HCT116 (cell line): ENCODE measurements at regions not wholly inside any gene's neighbourhood (a gene's known extent, or its start where the extent isn't known, plus 50 kb on each side); places are given as distances from the start of the nearest gene placed in this dataset.

Source experiments
- ATAC-seq: fragments of 200-7000 bp; cut with Tn5 transposase; 2 replicates; pipeline ENCODE4 v1.9.1; 2020; ENCODE audit warnings: mild to moderate bottlenecking, moderate library complexity
- BruUV-seq: library from RNA; stranded (reverse); fragments of 400-500 nt; replicated peaks from 2 replicates; lab custom pipeline; 2021; lab: Mats Ljungman, UMichigan
- CTCF ChIA-PET: fragments of 300-600 bp; sonication (Branson Sonifier 250); formaldehyde crosslinking; loops from one replicate; lab custom pipeline; 2021; ENCODE audit warnings: antibody characterized with exemption; lab: Charles Lee
- POLR2A ChIA-PET: fragments of 300-600, 350-600 bp; sonication (Branson Sonifier 250); formaldehyde crosslinking; loops from one replicate; lab custom pipeline; 2021; ENCODE audit warnings: antibody characterized with exemption; lab: Charles Lee
- RAD21 ChIA-PET, 2 experiments: fragments of 300-600 bp; sonication (Branson Sonifier 250); formaldehyde crosslinking; loops; one replicate each; lab custom pipeline; 2023; ENCODE audit warnings: low total read pairs in 2 of 2; ENCODE audit not compliant: uncharacterized antibody in 2 of 2, unreplicated experiment in 2 of 2, low non-redundant PET in 1 of 2; lab: Charles Lee
- DNase-seq: peaks from one replicate; pipeline ENCODE4 v3.0.0-alpha.2; 2010; ENCODE audit warnings: low read depth, low spot score
- H2AFZ ChIP-seq: fragments of 200-600 bp; shearing (Covaris generic), sonication (generic); 2 replicates; pipeline ENCODE4 v1.6.1; 2017; ENCODE audit warnings: low read depth, mixed run types, mixed read lengths, antibody characterized with exemption, low read length; ENCODE audit not compliant: poor library complexity, severe bottlenecking
- H3K27ac ChIP-seq: 2 replicates; pipeline ENCODE4 v1.5.1; 2012; ENCODE audit warnings: low read depth, low read length
- H3K27me3 ChIP-seq: fragments of 200-600 bp; sonication (generic); 2 replicates; pipeline ENCODE4 v1.6.1; 2016; ENCODE audit warnings: mixed run types, low read length, mixed read lengths; ENCODE audit not compliant: insufficient read depth
- H3K36me3 ChIP-seq, 2 experiments: fragments of 200-500 bp in 1 of 2; fragments of 200-600 bp in 1 of 2; sonication (Bioruptor generic) in 1 of 2; sonication (generic) in 1 of 2; 2 replicates each; pipeline versions ENCODE4 v1.5.1 to v1.6.1; 2014 to 2016; ENCODE audit warnings: low read length in 2 of 2, inconsistent platforms in 1 of 2, mixed read lengths in 1 of 2, mixed run types in 1 of 2; ENCODE audit not compliant: insufficient read depth in 2 of 2, control insufficient read depth in 1 of 2
- H3K4me1 ChIP-seq, 2 experiments: fragments of 200-600 bp in 1 of 2; sonication (generic) in 1 of 2; 2 replicates each; pipeline versions ENCODE4 v1.5.1 to v1.6.1; 2012 to 2017; ENCODE audit warnings: low read length in 2 of 2, inconsistent platforms in 1 of 2, mild to moderate bottlenecking in 1 of 2, mixed read lengths in 1 of 2, mixed run types in 1 of 2, moderate library complexity in 1 of 2; ENCODE audit not compliant: insufficient read depth in 2 of 2, control insufficient read depth in 1 of 2
- H3K4me2 ChIP-seq: fragments of 200-600 bp; sonication (generic); 2 replicates; pipeline ENCODE4 v1.6.1; 2017; ENCODE audit warnings: mixed run types, low read length, mixed read lengths
- H3K4me3 ChIP-seq, 2 experiments: fragments of 200-600 bp in 1 of 2; sonication (generic) in 1 of 2; replicated peaks in 1 of 2; 2 replicates each; pipeline ENCODE4 v1.5.1; 2011 to 2016; ENCODE audit warnings: low read length in 2 of 2, control low read depth in 1 of 2, low read depth in 1 of 2, mild to moderate bottlenecking in 1 of 2, mixed read lengths in 1 of 2, mixed run types in 1 of 2
- H3K79me2 ChIP-seq: fragments of 200-600 bp; sonication (generic); 2 replicates; pipeline ENCODE4 v1.6.1; 2017; ENCODE audit warnings: mild to moderate bottlenecking, mixed run types, low read length, moderate library complexity, mixed read lengths; ENCODE audit not compliant: insufficient read depth
- H3K9ac ChIP-seq: fragments of 200-600 bp; sonication (generic); 2 replicates; pipeline ENCODE4 v1.6.1; 2016; ENCODE audit warnings: low read length, mixed read lengths
- H3K9me2 ChIP-seq: fragments of 200-600 bp; sonication (generic), shearing (Covaris generic); 2 replicates; pipeline ENCODE4 v1.6.1; 2017; ENCODE audit warnings: mixed run types, mild to moderate bottlenecking, moderate library complexity; ENCODE audit not compliant: insufficient read depth
- H3K9me3 ChIP-seq, 2 experiments: fragments of 200-500 bp in 1 of 2; fragments of 200-600 bp in 1 of 2; sonication (Bioruptor generic) in 1 of 2; sonication (generic) in 1 of 2; 2 replicates each; pipeline ENCODE4 v1.6.1; 2014 to 2017; ENCODE audit warnings: low read length in 2 of 2, mixed read lengths in 2 of 2, inconsistent platforms in 1 of 2, low read depth in 1 of 2, mild to moderate bottlenecking in 1 of 2, mixed run types in 1 of 2, moderate library complexity in 1 of 2; ENCODE audit not compliant: control insufficient read depth in 1 of 2, insufficient read depth in 1 of 2
- H4K20me1 ChIP-seq: fragments of 200-600 bp; sonication (generic), shearing (Covaris generic); 2 replicates; pipeline ENCODE4 v1.6.1; 2017; ENCODE audit warnings: mixed run types, mild to moderate bottlenecking, moderate library complexity; ENCODE audit not compliant: insufficient read depth
- CBX3 ChIP-seq: IDR thresholded peaks from 2 replicates; pipeline ENCODE4 v1.6.1; 2012; ENCODE audit warnings: low read depth
- CEBPB ChIP-seq: IDR thresholded peaks from 2 replicates; pipeline ENCODE4 v1.6.1; 2012; ENCODE audit warnings: low read depth
- EGR1 ChIP-seq: IDR thresholded peaks from 2 replicates; pipeline ENCODE4 v1.6.1; 2012; ENCODE audit warnings: low read depth
- ELF1 ChIP-seq: IDR thresholded peaks from 2 replicates; pipeline ENCODE4 v1.6.1; 2012; ENCODE audit warnings: low read depth, borderline replicate concordance
- EZH2 ChIP-seq: fragments of 200-600 bp; sonication (generic); IDR thresholded peaks from 2 replicates; pipeline ENCODE4 v1.6.1; 2017; ENCODE audit warnings: antibody characterized with exemption, mixed run types
- EZH2phosphoT487 ChIP-seq: fragments of 200-600 bp; IDR thresholded peaks from 2 replicates; pipeline ENCODE4 v1.6.1; 2018; ENCODE audit warnings: antibody characterized with exemption, borderline replicate concordance
- FOSL1 ChIP-seq: IDR thresholded peaks from 2 replicates; pipeline ENCODE4 v1.6.1; 2012; ENCODE audit warnings: low read depth
- POLR2A ChIP-seq: IDR thresholded peaks from 2 replicates; pipeline ENCODE4 v1.7.0; 2011; ENCODE audit warnings: borderline replicate concordance; ENCODE audit not compliant: insufficient read depth, insufficient read length; ENCODE audit errors: extremely low read depth
- POLR2AphosphoS5 ChIP-seq: IDR thresholded peaks from 2 replicates; pipeline ENCODE4 v1.6.1; 2011; ENCODE audit warnings: mild to moderate bottlenecking, low read depth, low read length, moderate library complexity
- SIN3A ChIP-seq: IDR thresholded peaks from 2 replicates; pipeline ENCODE4 v1.6.1; 2012; ENCODE audit warnings: low read depth
- TCF7L2 ChIP-seq: IDR thresholded peaks from 2 replicates; pipeline ENCODE4 v1.7.0; 2011; ENCODE audit warnings: borderline replicate concordance, inconsistent platforms; ENCODE audit not compliant: insufficient read depth, insufficient read length; ENCODE audit errors: extremely low read depth
- YY1 ChIP-seq: IDR thresholded peaks from 2 replicates; pipeline ENCODE4 v1.6.1; 2011; ENCODE audit warnings: low read length, low read depth, moderate library complexity, mild to moderate bottlenecking; ENCODE audit not compliant: insufficient replicate concordance; ENCODE audit errors: extremely low read depth
- ZFX ChIP-seq: fragments of 450-650 bp; IDR thresholded peaks from 2 replicates; pipeline ENCODE4 v1.6.1; 2017
- ZNF274 ChIP-seq: fragments of 200-500 bp; sonication (Bioruptor generic); IDR thresholded peaks from 2 replicates; pipeline ENCODE4 v1.6.1; 2014; ENCODE audit warnings: mild to moderate bottlenecking, low read depth, low read length, inconsistent platforms
- intact Hi-C: fragments of 100-400 bp; cut with micrococcal nuclease; formaldehyde crosslinking; loops from 2 replicates; pipeline ENCODE4 v1.10.0; 2022
- TF ChIP-seq, protein P1 (sequence below): IDR thresholded peaks from 2 replicates; pipeline ENCODE4 v1.6.1; 2011; ENCODE audit warnings: mild to moderate bottlenecking, low read length, moderate library complexity; ENCODE audit not compliant: insufficient replicate concordance; ENCODE audit errors: extremely low read depth
- TF ChIP-seq, protein P2 (sequence below): IDR thresholded peaks from 2 replicates; pipeline ENCODE4 v1.6.1; 2012
- TF ChIP-seq, protein P3 (sequence below): IDR thresholded peaks from 2 replicates; pipeline ENCODE4 v1.6.1; 2012; ENCODE audit warnings: low read depth

DNA sequence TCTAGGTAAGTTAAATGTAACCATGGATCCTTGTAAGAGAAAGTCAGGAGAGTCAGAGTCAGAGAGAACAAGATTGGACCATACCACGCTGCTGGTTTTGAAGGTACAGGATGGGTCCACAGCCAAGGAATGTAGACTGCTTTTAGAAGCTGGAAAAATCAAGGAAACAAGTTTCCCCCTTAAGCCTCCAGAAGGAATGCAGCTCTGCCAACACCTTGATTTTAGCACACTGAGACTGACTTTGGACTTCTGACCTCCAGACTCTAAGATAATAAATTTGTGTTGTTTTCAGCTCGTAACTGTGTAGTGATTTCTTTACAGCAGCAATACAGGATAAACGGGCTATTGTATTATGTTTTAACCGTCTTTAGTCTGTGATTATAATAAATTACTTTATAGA is 108.0 kb upstream of the USP38 start:
- BruUV-seq, result no TSS peak
- H3K27ac ChIP-seq, result no peak overlapping the region
- ATAC-seq, result no peak
- H3K4me2 ChIP-seq, result no peak overlapping the region
- no peak overlapping the region for H3K9ac ChIP-seq
- intact Hi-C loops, result no loop called here
- H3K9me3 ChIP-seq, result no peaks in the 10 kb centered on the region
- no peak for TF ChIP-seq CBX3
- TF ChIP-seq SIN3A, result no peak
- no peak for TF ChIP-seq EZH2
- TF ChIP-seq EGR1, result no peak
- no peak for TF ChIP-seq YY1
- no peak for TF ChIP-seq ZFX
- no peak for TF ChIP-seq CEBPB
- TF ChIP-seq, all 23 proteins: peak for 0
- POLR2A ChIA-PET, result no interaction called here
- no peak overlapping the region for H2AFZ ChIP-seq
- H3K36me3 ChIP-seq, result no peaks in the 10 kb centered on the region
- no peaks in the 10 kb centered on the region for H3K27me3 ChIP-seq
- no peak overlapping the region for H3K4me3 ChIP-seq
- DNase-seq, result no peak
- RAD21 ChIA-PET, result no interaction called here
- H3K79me2 ChIP-seq, result no peaks in the 10 kb centered on the region
- no peaks in the 10 kb centered on the region for H3K9me2 ChIP-seq
- no peaks in the 10 kb centered on the region for H3K4me1 ChIP-seq
- H4K20me1 ChIP-seq, result no peaks in the 10 kb centered on the region
- CTCF ChIA-PET, result no interaction called here

DNA sequence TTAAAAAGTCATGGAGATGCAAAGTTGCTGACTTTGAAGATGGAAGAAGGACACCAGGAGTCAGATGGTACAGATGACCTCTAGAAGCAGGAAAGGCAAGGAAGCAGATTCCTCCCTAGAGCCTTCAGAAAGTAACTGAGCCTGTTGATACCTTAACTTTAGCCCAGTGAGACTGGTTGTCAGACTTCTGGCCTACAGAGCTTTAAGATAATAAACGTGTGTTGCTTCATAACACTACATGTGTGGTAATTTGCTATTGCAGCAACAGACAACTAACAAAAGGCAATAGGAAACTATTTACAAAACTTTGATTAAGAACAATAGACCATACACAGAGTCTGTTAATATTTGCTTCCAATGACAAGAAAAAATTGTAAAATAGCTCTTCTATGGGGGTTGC is 102.0 kb upstream of the USP38 start:
- POLR2A ChIA-PET, result no interaction called here
- no peaks in the 10 kb centered on the region for H3K36me3 ChIP-seq
- no peak overlapping the region for H3K4me3 ChIP-seq
- H2AFZ ChIP-seq, result no peak overlapping the region
- no peak overlapping the region for H3K4me2 ChIP-seq
- H4K20me1 ChIP-seq, result no peaks in the 10 kb centered on the region
- H3K9me2 ChIP-seq, result no peaks in the 10 kb centered on the region
- H3K27me3 ChIP-seq, result no peaks in the 10 kb centered on the region
- H3K79me2 ChIP-seq, result no peaks in the 10 kb centered on the region
- intact Hi-C loops, result loop anchor here (10.0 kb wide), 2 partner anchors 198 to 1928 kb away; no protein-coding TSS in a partner anchor
- no peak overlapping the region for H3K27ac ChIP-seq
- no peaks in the 10 kb centered on the region for H3K9me3 ChIP-seq
- no TSS peak for BruUV-seq
- H3K9ac ChIP-seq, result no peak overlapping the region
- no peaks in the 10 kb centered on the region for H3K4me1 ChIP-seq
- RAD21 ChIA-PET, result no interaction called here
- CTCF ChIA-PET, result no interaction called here
- no peak for ATAC-seq
- no peak for DNase-seq
- TF ChIP-seq, protein P1, sequence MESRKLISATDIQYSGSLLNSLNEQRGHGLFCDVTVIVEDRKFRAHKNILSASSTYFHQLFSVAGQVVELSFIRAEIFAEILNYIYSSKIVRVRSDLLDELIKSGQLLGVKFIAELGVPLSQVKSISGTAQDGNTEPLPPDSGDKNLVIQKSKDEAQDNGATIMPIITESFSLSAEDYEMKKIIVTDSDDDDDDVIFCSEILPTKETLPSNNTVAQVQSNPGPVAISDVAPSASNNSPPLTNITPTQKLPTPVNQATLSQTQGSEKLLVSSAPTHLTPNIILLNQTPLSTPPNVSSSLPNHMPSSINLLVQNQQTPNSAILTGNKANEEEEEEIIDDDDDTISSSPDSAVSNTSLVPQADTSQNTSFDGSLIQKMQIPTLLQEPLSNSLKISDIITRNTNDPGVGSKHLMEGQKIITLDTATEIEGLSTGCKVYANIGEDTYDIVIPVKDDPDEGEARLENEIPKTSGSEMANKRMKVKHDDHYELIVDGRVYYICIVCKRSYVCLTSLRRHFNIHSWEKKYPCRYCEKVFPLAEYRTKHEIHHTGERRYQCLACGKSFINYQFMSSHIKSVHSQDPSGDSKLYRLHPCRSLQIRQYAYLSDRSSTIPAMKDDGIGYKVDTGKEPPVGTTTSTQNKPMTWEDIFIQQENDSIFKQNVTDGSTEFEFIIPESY, result no peak
- TF ChIP-seq EGR1 (no peak), EZH2 (no peak), FOSL1 (no peak), ZNF274 (no peak), TCF7L2 (no peak), YY1 (no peak), ELF1 (no peak), EZH2phosphoT487 (no peak), POLR2AphosphoS5 (no peak), POLR2A (no peak)
- TF ChIP-seq, protein P2, sequence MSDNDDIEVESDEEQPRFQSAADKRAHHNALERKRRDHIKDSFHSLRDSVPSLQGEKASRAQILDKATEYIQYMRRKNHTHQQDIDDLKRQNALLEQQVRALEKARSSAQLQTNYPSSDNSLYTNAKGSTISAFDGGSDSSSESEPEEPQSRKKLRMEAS, result no peak
- TF ChIP-seq, protein P3, sequence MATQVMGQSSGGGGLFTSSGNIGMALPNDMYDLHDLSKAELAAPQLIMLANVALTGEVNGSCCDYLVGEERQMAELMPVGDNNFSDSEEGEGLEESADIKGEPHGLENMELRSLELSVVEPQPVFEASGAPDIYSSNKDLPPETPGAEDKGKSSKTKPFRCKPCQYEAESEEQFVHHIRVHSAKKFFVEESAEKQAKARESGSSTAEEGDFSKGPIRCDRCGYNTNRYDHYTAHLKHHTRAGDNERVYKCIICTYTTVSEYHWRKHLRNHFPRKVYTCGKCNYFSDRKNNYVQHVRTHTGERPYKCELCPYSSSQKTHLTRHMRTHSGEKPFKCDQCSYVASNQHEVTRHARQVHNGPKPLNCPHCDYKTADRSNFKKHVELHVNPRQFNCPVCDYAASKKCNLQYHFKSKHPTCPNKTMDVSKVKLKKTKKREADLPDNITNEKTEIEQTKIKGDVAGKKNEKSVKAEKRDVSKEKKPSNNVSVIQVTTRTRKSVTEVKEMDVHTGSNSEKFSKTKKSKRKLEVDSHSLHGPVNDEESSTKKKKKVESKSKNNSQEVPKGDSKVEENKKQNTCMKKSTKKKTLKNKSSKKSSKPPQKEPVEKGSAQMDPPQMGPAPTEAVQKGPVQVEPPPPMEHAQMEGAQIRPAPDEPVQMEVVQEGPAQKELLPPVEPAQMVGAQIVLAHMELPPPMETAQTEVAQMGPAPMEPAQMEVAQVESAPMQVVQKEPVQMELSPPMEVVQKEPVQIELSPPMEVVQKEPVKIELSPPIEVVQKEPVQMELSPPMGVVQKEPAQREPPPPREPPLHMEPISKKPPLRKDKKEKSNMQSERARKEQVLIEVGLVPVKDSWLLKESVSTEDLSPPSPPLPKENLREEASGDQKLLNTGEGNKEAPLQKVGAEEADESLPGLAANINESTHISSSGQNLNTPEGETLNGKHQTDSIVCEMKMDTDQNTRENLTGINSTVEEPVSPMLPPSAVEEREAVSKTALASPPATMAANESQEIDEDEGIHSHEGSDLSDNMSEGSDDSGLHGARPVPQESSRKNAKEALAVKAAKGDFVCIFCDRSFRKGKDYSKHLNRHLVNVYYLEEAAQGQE, result no peak
